A673 (cell line): ENCODE measurements at regions not wholly inside any gene's neighbourhood (a gene's known extent, or its start where the extent isn't known, plus 50 kb on each side); places are given as distances from the start of the nearest gene placed in this dataset.

Source experiments
- CTCF ChIP-seq: fragments of 300-800, 200-600 bp; sonication (generic); conservative IDR thresholded peaks from 2 replicates; pipeline ENCODE4 v1.5.1; 2017; ENCODE audit warnings: low read depth, mild to moderate bottlenecking, antibody characterized with exemption, low read length, moderate library complexity, mixed read lengths
- EZH2 ChIP-seq: fragments of 200-600 bp; sonication (generic); IDR thresholded peaks from 2 replicates; pipeline ENCODE4 v1.6.1; 2017; ENCODE audit warnings: borderline replicate concordance, low read depth, mild to moderate bottlenecking, mixed read lengths, antibody characterized with exemption, low read length; ENCODE audit not compliant: poor library complexity, severe bottlenecking

- TF ChIP-seq EZH2: no peak
- TF ChIP-seq CTCF: no peak
Measured at GRCh38 chr13:109899316-109899715, 112.9 kb upstream of the IRS2 start.
